ENCODE measurements at regions not wholly inside any gene's neighbourhood (a gene's known extent, or its start where the extent isn't known, plus 50 kb on each side); places are given as distances from the start of the nearest gene placed in this dataset.

DNA sequence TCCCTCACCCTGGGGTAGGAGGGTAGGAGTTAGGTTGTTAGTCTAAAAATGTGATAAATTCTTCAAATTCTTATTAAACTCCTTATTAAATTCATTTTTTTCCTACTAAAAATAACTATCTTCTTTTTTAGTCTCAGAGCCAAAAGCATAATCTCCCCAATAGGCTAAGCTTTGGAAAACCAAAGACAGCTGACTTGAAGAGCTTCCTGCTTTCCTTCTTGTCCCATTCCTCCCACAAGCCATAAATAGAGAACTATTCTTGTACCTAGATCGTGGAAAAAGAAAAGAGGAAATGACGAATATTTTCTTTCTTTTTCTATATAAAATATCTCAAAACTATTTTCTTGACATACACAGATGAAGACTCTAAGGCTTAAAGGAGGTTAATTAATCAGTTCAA is 486.9 kb downstream of the CDH8 start:
- no peaks in the 10 kb centered on the region for H3K36me3 ChIP-seq
- H3K27ac ChIP-seq = no peak overlapping the region
- no peaks in the 10 kb centered on the region for H3K4me1 ChIP-seq
- no peak for DNase-seq (ENCODE audit: low spot score)
- no peaks in the 10 kb centered on the region for H3K27me3 ChIP-seq
- TF ChIP-seq, protein P1, sequence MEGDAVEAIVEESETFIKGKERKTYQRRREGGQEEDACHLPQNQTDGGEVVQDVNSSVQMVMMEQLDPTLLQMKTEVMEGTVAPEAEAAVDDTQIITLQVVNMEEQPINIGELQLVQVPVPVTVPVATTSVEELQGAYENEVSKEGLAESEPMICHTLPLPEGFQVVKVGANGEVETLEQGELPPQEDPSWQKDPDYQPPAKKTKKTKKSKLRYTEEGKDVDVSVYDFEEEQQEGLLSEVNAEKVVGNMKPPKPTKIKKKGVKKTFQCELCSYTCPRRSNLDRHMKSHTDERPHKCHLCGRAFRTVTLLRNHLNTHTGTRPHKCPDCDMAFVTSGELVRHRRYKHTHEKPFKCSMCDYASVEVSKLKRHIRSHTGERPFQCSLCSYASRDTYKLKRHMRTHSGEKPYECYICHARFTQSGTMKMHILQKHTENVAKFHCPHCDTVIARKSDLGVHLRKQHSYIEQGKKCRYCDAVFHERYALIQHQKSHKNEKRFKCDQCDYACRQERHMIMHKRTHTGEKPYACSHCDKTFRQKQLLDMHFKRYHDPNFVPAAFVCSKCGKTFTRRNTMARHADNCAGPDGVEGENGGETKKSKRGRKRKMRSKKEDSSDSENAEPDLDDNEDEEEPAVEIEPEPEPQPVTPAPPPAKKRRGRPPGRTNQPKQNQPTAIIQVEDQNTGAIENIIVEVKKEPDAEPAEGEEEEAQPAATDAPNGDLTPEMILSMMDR (IDR thresholded peaks at IDR 0.05) = no peak
- H3K4me3 ChIP-seq = no peak overlapping the region
- H3K9me3 ChIP-seq = no peaks in the 10 kb centered on the region

DNA sequence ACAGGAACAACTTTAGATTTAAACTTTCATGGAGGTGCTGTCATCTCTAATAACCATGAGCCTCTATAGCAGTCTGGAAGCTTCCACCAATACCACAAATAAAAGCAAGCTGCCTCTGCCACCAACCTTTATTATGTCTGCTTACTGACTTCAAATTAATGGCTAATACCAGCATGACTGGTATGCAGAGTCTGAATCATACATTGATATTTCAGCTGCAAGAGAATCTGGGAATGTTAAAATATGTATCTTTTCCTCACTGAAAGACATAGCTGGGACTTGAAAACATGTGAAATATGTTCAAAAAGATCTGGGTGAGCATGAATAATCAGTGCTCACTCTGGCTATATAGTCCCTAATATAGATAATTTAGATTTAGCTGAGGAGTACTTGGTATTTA is 488.6 kb downstream of the CDH8 start:
- no peaks in the 10 kb centered on the region for H3K4me1 ChIP-seq
- H3K36me3 ChIP-seq = no peaks in the 10 kb centered on the region
- H3K9me3 ChIP-seq = no peaks in the 10 kb centered on the region
- no peak overlapping the region for H3K4me3 ChIP-seq
- TF ChIP-seq, protein P1 (IDR thresholded peaks at IDR 0.05) = no peak
- H3K27me3 ChIP-seq = no peaks in the 10 kb centered on the region
- H3K27ac ChIP-seq = no peak overlapping the region
- DNase-seq (ENCODE audit: low spot score) = no peak

DNA sequence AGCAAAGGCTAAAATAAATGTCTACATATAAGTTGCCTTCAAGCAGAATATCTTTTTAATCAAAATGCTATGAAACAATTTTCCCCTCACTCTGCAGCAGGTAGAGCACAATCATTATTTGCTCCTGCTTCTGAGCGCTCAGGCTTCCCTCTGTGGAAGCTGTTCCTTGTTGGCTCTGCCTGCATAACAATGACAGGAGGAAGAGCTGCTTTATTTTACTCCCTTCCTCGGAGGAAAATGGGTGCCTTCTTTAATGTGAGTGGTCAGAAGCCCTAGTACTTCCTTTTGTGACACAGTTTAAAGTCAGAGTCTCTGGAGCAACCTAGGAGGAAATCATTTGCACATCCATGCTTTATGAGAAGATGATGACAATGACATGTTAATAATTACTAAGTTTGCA is 492.1 kb downstream of the CDH8 start:
- no peaks in the 10 kb centered on the region for H3K9me3 ChIP-seq
- no peak overlapping the region for H3K4me3 ChIP-seq
- H3K36me3 ChIP-seq = no peaks in the 10 kb centered on the region
- TF ChIP-seq, protein P1 (IDR thresholded peaks at IDR 0.05) = no peak
- H3K27ac ChIP-seq = no peak overlapping the region
- H3K4me1 ChIP-seq = no peaks in the 10 kb centered on the region
- no peak for DNase-seq (ENCODE audit: low spot score)
- H3K27me3 ChIP-seq = no peaks in the 10 kb centered on the region

DNA sequence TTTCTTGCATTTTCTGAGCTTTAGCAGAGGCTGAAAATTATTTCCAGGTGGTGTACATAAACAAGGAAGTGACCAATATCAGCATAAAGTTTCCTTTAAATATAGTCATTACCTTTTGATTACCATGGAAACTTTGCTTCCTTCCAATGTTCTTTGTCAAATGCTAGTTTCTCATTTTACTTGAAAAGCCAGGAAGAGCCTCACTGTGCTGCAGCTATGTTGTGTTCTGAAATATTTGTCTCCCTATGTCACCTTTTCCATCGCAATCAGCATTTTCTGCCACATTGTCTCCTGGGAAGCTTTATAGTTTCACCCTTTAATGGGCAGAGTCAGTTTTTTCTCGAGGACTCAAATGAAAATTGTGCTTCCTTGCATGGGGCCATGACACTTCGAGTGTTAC is 496.0 kb downstream of the CDH8 start:
- TF ChIP-seq, protein P1 (IDR thresholded peaks at IDR 0.05) = no peak
- no peaks in the 10 kb centered on the region for H3K9me3 ChIP-seq
- DNase-seq (ENCODE audit: low spot score) = no peak
- no peak overlapping the region for H3K4me3 ChIP-seq
- H3K27ac ChIP-seq = no peak overlapping the region
- no peaks in the 10 kb centered on the region for H3K27me3 ChIP-seq
- H3K4me1 ChIP-seq = no peaks in the 10 kb centered on the region
- H3K36me3 ChIP-seq = no peaks in the 10 kb centered on the region

DNA sequence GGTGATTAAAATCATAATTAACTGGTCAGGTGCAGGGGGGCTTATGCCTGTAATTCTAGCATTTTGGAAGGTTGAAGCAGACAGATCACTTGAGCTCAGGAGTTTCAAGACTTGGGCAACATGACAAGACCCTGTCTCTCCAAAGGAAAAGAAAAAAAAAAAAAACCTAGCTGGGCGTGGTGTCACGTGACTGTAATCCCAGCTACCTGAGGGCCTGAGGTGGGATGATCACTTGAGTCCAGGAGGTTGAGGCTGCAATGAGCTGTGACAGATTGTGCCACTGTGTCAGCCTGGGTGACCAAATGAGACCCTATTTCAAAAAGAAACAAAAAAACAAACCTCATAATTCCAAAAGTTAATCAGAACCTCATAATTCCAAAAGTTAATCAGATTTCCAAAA is 505.5 kb downstream of the CDH8 start:
- no peak overlapping the region for H3K27ac ChIP-seq
- H3K9me3 ChIP-seq = no peaks in the 10 kb centered on the region
- TF ChIP-seq, protein P1 (IDR thresholded peaks at IDR 0.05) = no peak
- H3K4me3 ChIP-seq = no peak overlapping the region
- no peaks in the 10 kb centered on the region for H3K36me3 ChIP-seq
- no peaks in the 10 kb centered on the region for H3K4me1 ChIP-seq
- no peaks in the 10 kb centered on the region for H3K27me3 ChIP-seq
- no peak for DNase-seq (ENCODE audit: low spot score)

DNA sequence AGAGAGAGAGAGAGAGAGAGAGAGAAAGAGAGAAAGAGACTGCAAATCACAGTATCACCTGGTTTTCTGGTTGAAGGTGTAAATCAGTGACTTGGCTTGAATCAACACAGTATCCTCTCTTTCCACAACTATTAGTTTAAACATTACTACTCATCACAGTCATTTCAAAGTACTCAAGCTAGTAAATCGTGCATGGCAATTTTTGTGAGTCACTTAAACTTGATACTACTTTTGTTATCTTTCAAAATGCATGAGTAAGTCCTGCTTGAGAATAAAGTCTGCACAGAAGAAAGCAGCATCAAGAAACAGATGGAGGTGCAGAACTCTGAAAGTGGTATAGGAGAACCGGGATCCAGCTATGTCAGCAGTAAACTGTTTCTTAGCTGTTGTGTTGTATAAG is 535.4 kb downstream of the CDH8 start:
- no peaks in the 10 kb centered on the region for H3K9me3 ChIP-seq
- no peaks in the 10 kb centered on the region for H3K4me1 ChIP-seq
- TF ChIP-seq, protein P1 (IDR thresholded peaks at IDR 0.05) = no peak
- H3K27ac ChIP-seq = no peak overlapping the region
- H3K36me3 ChIP-seq = no peaks in the 10 kb centered on the region
- no peaks in the 10 kb centered on the region for H3K27me3 ChIP-seq
- no peak for DNase-seq (ENCODE audit: low spot score)
- no peak overlapping the region for H3K4me3 ChIP-seq
